Smooth muscle cell (in vitro differentiated cells): ENCODE measurements at regions not wholly inside any gene's neighbourhood (a gene's known extent, or its start where the extent isn't known, plus 50 kb on each side); places are given as distances from the start of the nearest gene placed in this dataset.

Source experiments
- DNase-seq: peaks from one replicate; lab custom pipeline; 2025; ENCODE audit not compliant: unreplicated experiment; lab: John Stamatoyannopoulos, UW
- H2AFZ ChIP-seq: fragments of 200-600 bp; sonication (generic); 2 replicates; pipeline ENCODE4 v1.6.0; 2016; ENCODE audit warnings: antibody characterized with exemption, low read depth, mild to moderate bottlenecking
- H3F3A ChIP-seq: fragments of 200-600 bp; sonication (generic); 2 replicates; pipeline ENCODE4 v1.6.0; 2017; ENCODE audit warnings: antibody characterized with exemption, low read depth
- H3K27ac ChIP-seq: fragments of 200-600 bp; sonication (generic); 2 replicates; pipeline ENCODE4 v1.5.1; 2016; ENCODE audit warnings: low read depth, mild to moderate bottlenecking
- H3K27me3 ChIP-seq: fragments of 200-600 bp; sonication (generic); 2 replicates; pipeline ENCODE4 v1.6.1; 2016; ENCODE audit warnings: low read depth, mild to moderate bottlenecking
- H3K36me3 ChIP-seq: fragments of 200-600 bp; sonication (generic); 2 replicates; pipeline ENCODE4 v1.5.1; 2016; ENCODE audit warnings: low read depth
- H3K4me1 ChIP-seq: fragments of 200-600 bp; sonication (generic); 2 replicates; pipeline ENCODE4 v1.5.1; 2016; ENCODE audit warnings: low read depth
- H3K4me2 ChIP-seq: fragments of 200-600 bp; sonication (generic); 2 replicates; pipeline ENCODE4 v1.6.0; 2016; ENCODE audit warnings: mild to moderate bottlenecking
- H3K4me3 ChIP-seq: fragments of 200-600 bp; sonication (generic); 2 replicates; pipeline ENCODE4 v1.5.1; 2016; ENCODE audit warnings: mild to moderate bottlenecking
- H3K79me2 ChIP-seq: fragments of 200-600 bp; sonication (generic); 2 replicates; pipeline ENCODE4 v1.6.0; 2016; ENCODE audit warnings: low read depth, mild to moderate bottlenecking
- H3K9ac ChIP-seq: fragments of 200-600 bp; sonication (generic); 2 replicates; pipeline ENCODE4 v1.6.0; 2016; ENCODE audit warnings: low read depth
- H3K9me3 ChIP-seq: fragments of 200-600 bp; sonication (generic); replicated peaks from 2 replicates; pipeline ENCODE4 v1.5.1; 2016; ENCODE audit warnings: low read depth
- H4K20me1 ChIP-seq: fragments of 200-600 bp; sonication (generic); 2 replicates; pipeline ENCODE4 v1.6.0; 2016; ENCODE audit warnings: low read depth
- CTCF ChIP-seq: fragments of 200-600 bp; sonication (generic); IDR thresholded peaks from 2 replicates; pipeline ENCODE4 v1.5.1; 2017; ENCODE audit warnings: borderline replicate concordance, mild to moderate bottlenecking, antibody characterized with exemption; ENCODE audit not compliant: insufficient read depth, poor library complexity, severe bottlenecking
- WGBS: methylation state at CpG from one replicate; pipeline ENCODE4 v1.1.7; 2016; ENCODE audit warnings: low lambda C conversion rate; 5-methylcytosine and 5-hydroxymethylcytosine counted together

- 98% methylated on average over 2 of the region's 2 CpGs for WGBS
- Histone ChIP-seq H2AFZ (no peak overlapping the region), H3K27ac (no peak overlapping the region), H3K4me1 (no peaks in the 10 kb centered on the region), H3K27me3 (no peaks in the 10 kb centered on the region), H3F3A (no peaks in the 10 kb centered on the region), H3K9me3 (peaks cover 5% of the 10 kb centered on the region), H4K20me1 (no peaks in the 10 kb centered on the region), H3K4me3 (no peak overlapping the region), H3K9ac (no peak overlapping the region), H3K79me2 (no peaks in the 10 kb centered on the region), H3K36me3 (no peaks in the 10 kb centered on the region), H3K4me2 (no peak overlapping the region)
- no peak for DNase-seq
- no peak for TF ChIP-seq CTCF
These were observed 928.4 kb upstream of the WWC1 start for GRCh38 chr5:167363065-167363464.

GRCh38 chr5:167375125-167375524 lies 916.3 kb upstream of the WWC1 start:
- Histone ChIP-seq H3K79me2 (no peaks in the 10 kb centered on the region), H3K4me3 (no peak overlapping the region), H3K27me3 (no peaks in the 10 kb centered on the region), H4K20me1 (no peaks in the 10 kb centered on the region), H3K36me3 (no peaks in the 10 kb centered on the region), H3K4me2 (no peak overlapping the region), H3K27ac (no peak overlapping the region), H3K4me1 (no peaks in the 10 kb centered on the region), H3F3A (no peaks in the 10 kb centered on the region), H3K9me3 (no peaks in the 10 kb centered on the region), H3K9ac (no peak overlapping the region), H2AFZ (no peak overlapping the region)
- 82% methylated on average over 17 of the region's 17 CpGs for WGBS
- TF ChIP-seq CTCF, result no peak
- no peak for DNase-seq

- Histone ChIP-seq H3K36me3 (no peaks in the 10 kb centered on the region), H3K4me2 (no peak overlapping the region), H3K4me1 (no peaks in the 10 kb centered on the region), H3K9me3 (no peaks in the 10 kb centered on the region), H3K4me3 (no peak overlapping the region), H3K79me2 (no peaks in the 10 kb centered on the region), H3K27me3 (no peaks in the 10 kb centered on the region), H3K9ac (no peak overlapping the region), H3K27ac (no peak overlapping the region), H3F3A (no peaks in the 10 kb centered on the region), H2AFZ (peak overlapping the region; percentile 78), H4K20me1 (no peaks in the 10 kb centered on the region)
- WGBS, result 57% methylated on average over 9 of the region's 9 CpGs
- no peak for DNase-seq
- no peak for TF ChIP-seq CTCF
These were observed 912.3 kb upstream of the WWC1 start for GRCh38 chr5:167378894-167379723.

- Histone ChIP-seq H3K27ac (no peak overlapping the region), H3F3A (no peaks in the 10 kb centered on the region), H4K20me1 (no peaks in the 10 kb centered on the region), H3K79me2 (no peaks in the 10 kb centered on the region), H3K9ac (no peak overlapping the region), H3K4me3 (no peak overlapping the region), H3K9me3 (no peaks in the 10 kb centered on the region), H3K4me2 (no peak overlapping the region), H3K36me3 (no peaks in the 10 kb centered on the region), H3K4me1 (no peaks in the 10 kb centered on the region), H2AFZ (no peak overlapping the region), H3K27me3 (no peaks in the 10 kb centered on the region)
- no peak for TF ChIP-seq CTCF
- DNase-seq, result no peak
- 76% methylated on average over 1 of the region's 1 CpG for WGBS
These were observed 910.0 kb upstream of the WWC1 start for GRCh38 chr5:167381457-167381856.
